ENCODE measurements at regions not wholly inside any gene's neighbourhood (a gene's known extent, or its start where the extent isn't known, plus 50 kb on each side); places are given as distances from the start of the nearest gene placed in this dataset.

DNA sequence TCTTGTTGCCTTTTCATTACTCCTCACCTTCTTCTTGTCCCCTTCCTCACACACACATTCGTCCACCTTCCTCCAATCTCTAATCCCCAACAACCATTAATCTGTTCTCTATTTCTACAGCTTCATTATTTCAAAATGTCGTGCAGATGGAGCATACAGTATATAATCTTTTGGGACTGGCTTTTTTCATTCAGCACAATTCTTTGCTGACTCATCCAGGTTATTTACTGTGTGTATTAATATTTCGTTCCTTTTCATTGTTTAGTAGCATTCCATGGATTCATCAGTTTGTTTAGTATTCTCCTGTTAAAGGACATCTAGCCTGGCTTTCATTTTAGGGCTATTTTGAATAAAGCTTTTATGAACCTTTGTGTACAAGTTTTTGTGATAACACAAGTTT is 159.3 kb downstream of the PTPN20 start:
- Histone ChIP-seq H3K9me3 (replicated peaks; ENCODE audit: insufficient read depth, low read length) (no peaks in the 10 kb centered on the region), H3K27me3 (replicated peaks; ENCODE audit: insufficient read depth, low read length) (no peaks in the 10 kb centered on the region), H3K36me3 (replicated peaks; ENCODE audit: insufficient read depth, low read length) (no peaks in the 10 kb centered on the region), H3K27ac (ENCODE audit: low read length) (no peak overlapping the region), H3K9ac (ENCODE audit: low read length) (no peak overlapping the region), H3K4me2 (ENCODE audit: low read depth, low read length) (no peak overlapping the region), H3K4me3 (ENCODE audit: low read length) (no peak overlapping the region), H3F3A (ENCODE audit: insufficient read depth, low read length) (no peaks in the 10 kb centered on the region), H3K4me1 (ENCODE audit: low read length) (no peaks in the 10 kb centered on the region), H3K79me2 (ENCODE audit: low read length) (no peaks in the 10 kb centered on the region), H4K20me1 (ENCODE audit: insufficient read depth, low read length) (no peaks in the 10 kb centered on the region), H3K9me2 (replicated peaks; ENCODE audit: insufficient read depth, low read length) (no peaks in the 10 kb centered on the region), H2AFZ (ENCODE audit: low read length) (no peak overlapping the region)
- DNase-seq, result no peak
- TF ChIP-seq EZH2 (optimal IDR thresholded peaks at IDR 0.05; ENCODE audit: low read depth, low read length), result no peak

DNA sequence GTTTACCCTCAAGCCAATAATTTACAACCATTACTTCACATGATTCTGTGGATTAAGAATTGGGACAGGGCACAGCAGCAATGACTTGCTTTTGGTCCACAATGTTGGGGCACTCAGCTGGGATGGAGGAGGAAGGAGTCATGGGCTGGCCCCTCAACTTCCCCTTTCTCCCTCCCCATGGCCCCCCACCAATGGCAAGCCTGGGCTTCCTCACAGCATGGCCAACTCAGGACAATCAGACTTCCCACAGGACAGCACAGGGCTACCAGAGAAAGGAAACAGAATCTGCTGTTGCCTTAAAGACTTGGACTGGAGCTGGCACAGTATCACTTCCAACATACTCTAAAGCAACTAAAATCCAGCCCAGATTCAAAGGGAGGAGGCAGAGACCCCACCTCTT is 160.7 kb downstream of the PTPN20 start:
- Histone ChIP-seq H2AFZ (ENCODE audit: low read length) (no peak overlapping the region), H3K9me2 (replicated peaks; ENCODE audit: insufficient read depth, low read length) (no peaks in the 10 kb centered on the region), H3K4me1 (ENCODE audit: low read length) (no peaks in the 10 kb centered on the region), H3K9ac (ENCODE audit: low read length) (no peak overlapping the region), H4K20me1 (ENCODE audit: insufficient read depth, low read length) (no peaks in the 10 kb centered on the region), H3K27ac (ENCODE audit: low read length) (no peak overlapping the region), H3K27me3 (replicated peaks; ENCODE audit: insufficient read depth, low read length) (no peaks in the 10 kb centered on the region), H3K9me3 (replicated peaks; ENCODE audit: insufficient read depth, low read length) (no peaks in the 10 kb centered on the region), H3F3A (ENCODE audit: insufficient read depth, low read length) (no peaks in the 10 kb centered on the region), H3K79me2 (ENCODE audit: low read length) (no peaks in the 10 kb centered on the region), H3K4me2 (ENCODE audit: low read depth, low read length) (no peak overlapping the region), H3K36me3 (replicated peaks; ENCODE audit: insufficient read depth, low read length) (no peaks in the 10 kb centered on the region), H3K4me3 (ENCODE audit: low read length) (no peak overlapping the region)
- TF ChIP-seq, protein P1, sequence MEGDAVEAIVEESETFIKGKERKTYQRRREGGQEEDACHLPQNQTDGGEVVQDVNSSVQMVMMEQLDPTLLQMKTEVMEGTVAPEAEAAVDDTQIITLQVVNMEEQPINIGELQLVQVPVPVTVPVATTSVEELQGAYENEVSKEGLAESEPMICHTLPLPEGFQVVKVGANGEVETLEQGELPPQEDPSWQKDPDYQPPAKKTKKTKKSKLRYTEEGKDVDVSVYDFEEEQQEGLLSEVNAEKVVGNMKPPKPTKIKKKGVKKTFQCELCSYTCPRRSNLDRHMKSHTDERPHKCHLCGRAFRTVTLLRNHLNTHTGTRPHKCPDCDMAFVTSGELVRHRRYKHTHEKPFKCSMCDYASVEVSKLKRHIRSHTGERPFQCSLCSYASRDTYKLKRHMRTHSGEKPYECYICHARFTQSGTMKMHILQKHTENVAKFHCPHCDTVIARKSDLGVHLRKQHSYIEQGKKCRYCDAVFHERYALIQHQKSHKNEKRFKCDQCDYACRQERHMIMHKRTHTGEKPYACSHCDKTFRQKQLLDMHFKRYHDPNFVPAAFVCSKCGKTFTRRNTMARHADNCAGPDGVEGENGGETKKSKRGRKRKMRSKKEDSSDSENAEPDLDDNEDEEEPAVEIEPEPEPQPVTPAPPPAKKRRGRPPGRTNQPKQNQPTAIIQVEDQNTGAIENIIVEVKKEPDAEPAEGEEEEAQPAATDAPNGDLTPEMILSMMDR (IDR thresholded peaks at IDR 0.05; ENCODE audit: low read length), result no peak
- TF ChIP-seq EZH2phosphoT487 (IDR thresholded peaks at IDR 0.05; ENCODE audit: low read length), result no peak
- no peak for TF ChIP-seq EZH2 (optimal IDR thresholded peaks at IDR 0.05; ENCODE audit: low read depth, low read length)
- DNase-seq, result no peak

DNA sequence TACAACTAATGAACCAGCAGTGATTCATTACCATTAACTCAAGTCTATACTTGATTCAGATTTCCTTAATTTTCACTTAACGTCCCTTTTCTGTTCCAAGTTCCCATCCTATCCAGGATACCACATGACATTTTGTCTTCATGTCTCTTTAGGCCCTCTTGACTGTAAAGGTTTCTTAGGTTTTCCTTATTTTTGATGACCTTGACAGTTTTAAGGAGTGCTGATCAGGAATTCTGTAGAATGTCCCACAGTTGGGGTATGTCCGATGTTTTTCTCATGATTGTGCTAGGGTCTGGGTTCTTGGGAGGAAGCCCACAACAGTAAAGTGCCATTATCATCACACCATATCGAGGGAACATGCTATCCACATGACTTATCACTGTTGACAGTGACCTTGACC is 162.7 kb downstream of the PTPN20 start:
- Histone ChIP-seq H3K4me3 (ENCODE audit: low read length) (no peak overlapping the region), H3K4me1 (ENCODE audit: low read length) (peaks cover 6% of the 10 kb centered on the region), H3K9me2 (replicated peaks; ENCODE audit: insufficient read depth, low read length) (no peaks in the 10 kb centered on the region), H2AFZ (ENCODE audit: low read length) (no peak overlapping the region), H4K20me1 (ENCODE audit: insufficient read depth, low read length) (no peaks in the 10 kb centered on the region), H3K9me3 (replicated peaks; ENCODE audit: insufficient read depth, low read length) (no peaks in the 10 kb centered on the region), H3K36me3 (replicated peaks; ENCODE audit: insufficient read depth, low read length) (no peaks in the 10 kb centered on the region), H3K9ac (ENCODE audit: low read length) (no peak overlapping the region), H3K79me2 (ENCODE audit: low read length) (no peaks in the 10 kb centered on the region), H3F3A (ENCODE audit: insufficient read depth, low read length) (peaks cover 3% of the 10 kb centered on the region; the same call in 1 of the 2 replicates), H3K27ac (ENCODE audit: low read length) (no peak overlapping the region), H3K4me2 (ENCODE audit: low read depth, low read length) (no peak overlapping the region), H3K27me3 (replicated peaks; ENCODE audit: insufficient read depth, low read length) (no peaks in the 10 kb centered on the region)
- TF ChIP-seq, protein P1 (IDR thresholded peaks at IDR 0.05; ENCODE audit: low read length), result no peak
- TF ChIP-seq EZH2 (optimal IDR thresholded peaks at IDR 0.05; ENCODE audit: low read depth, low read length) (no peak), EZH2phosphoT487 (IDR thresholded peaks at IDR 0.05; ENCODE audit: low read length) (no peak)
- DNase-seq, result no peak

DNA sequence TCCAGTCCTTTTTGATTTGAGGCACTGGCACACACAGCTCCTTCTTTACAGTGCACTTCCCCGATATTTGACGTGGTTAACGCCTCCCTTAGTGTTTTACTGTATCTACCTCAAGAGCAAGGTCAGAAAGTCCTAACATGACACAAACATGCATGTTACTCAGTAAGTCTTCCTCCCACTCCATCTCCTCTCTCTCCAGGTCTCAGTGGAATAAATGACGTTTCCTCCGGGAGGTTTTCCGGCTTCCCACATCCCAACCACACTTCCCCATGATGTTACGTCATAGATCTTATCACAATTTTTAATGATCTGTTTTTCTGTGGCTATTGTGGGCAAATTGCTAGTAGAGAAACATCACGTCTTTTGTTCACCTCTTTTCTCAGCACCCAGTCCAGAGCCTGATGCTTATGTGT is 165.7 kb downstream of the PTPN20 start:
- Histone ChIP-seq H3K27me3 (replicated peaks; ENCODE audit: insufficient read depth, low read length) (no peaks in the 10 kb centered on the region), H3K9ac (ENCODE audit: low read length) (no peak overlapping the region), H3K9me2 (replicated peaks; ENCODE audit: insufficient read depth, low read length) (no peaks in the 10 kb centered on the region), H3K36me3 (replicated peaks; ENCODE audit: insufficient read depth, low read length) (no peaks in the 10 kb centered on the region), H3K27ac (ENCODE audit: low read length) (no peak overlapping the region), H3K4me2 (ENCODE audit: low read depth, low read length) (no peak overlapping the region), H3K4me3 (ENCODE audit: low read length) (no peak overlapping the region), H3K79me2 (ENCODE audit: low read length) (no peaks in the 10 kb centered on the region), H3K4me1 (ENCODE audit: low read length) (peaks cover 28% of the 10 kb centered on the region), H3K9me3 (replicated peaks; ENCODE audit: insufficient read depth, low read length) (no peaks in the 10 kb centered on the region), H4K20me1 (ENCODE audit: insufficient read depth, low read length) (no peaks in the 10 kb centered on the region), H2AFZ (ENCODE audit: low read length) (no peak overlapping the region), H3F3A (ENCODE audit: insufficient read depth, low read length) (peaks cover 17% of the 10 kb centered on the region)
- TF ChIP-seq, protein P1 (IDR thresholded peaks at IDR 0.05; ENCODE audit: low read length), result no peak
- TF ChIP-seq EZH2 (optimal IDR thresholded peaks at IDR 0.05; ENCODE audit: low read depth, low read length), result no peak
- TF ChIP-seq EZH2phosphoT487 (IDR thresholded peaks at IDR 0.05; ENCODE audit: low read length), result no peak
- no peak for DNase-seq
